ENCODE measurements at regions not wholly inside any gene's neighbourhood (a gene's known extent, or its start where the extent isn't known, plus 50 kb on each side); places are given as distances from the start of the nearest gene placed in this dataset.
"Not testable (repeated sequence)": the region's sequence is repeated elsewhere in the genome, so short reads cannot be mapped to it uniquely, and the experiment has no call there.

DNA sequence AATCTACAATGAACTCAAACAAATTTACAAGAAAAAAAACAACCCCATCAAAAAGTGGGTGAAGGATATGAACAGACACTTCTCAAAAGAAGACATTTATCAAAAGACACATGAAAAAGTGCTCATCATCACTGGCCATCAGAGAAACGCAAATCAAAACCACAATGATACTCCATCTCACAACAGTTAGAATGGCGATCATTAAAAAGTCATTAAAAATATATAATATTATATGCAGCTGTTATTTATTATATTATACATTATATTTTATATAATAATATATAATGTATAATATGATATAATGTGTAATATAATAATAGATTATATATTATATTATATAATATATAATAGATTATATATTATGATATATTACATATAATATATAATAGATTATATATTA, 1194.1 kb upstream of the SLC39A10 start:
- not testable (repeated sequence) for DNase-seq

DNA sequence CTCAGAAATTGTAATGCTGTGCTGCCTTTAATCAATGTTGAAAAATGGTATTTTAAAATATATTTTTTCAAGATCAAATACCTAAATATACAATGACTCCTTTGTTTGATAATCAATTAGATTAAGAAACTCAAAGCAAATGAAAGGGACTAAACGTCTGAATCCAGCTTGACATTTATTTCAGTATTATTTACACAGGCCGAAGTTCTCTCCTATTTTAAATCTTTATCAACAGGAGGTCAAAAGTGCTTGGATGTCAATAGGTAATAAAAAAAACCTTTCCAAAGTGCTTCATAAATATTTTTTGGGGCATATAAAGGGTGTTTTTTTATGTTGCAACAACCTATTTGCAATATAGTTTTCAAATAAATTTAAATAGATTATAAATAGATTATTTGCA, 1201.7 kb upstream of the SLC39A10 start:
- no peak for DNase-seq

DNA sequence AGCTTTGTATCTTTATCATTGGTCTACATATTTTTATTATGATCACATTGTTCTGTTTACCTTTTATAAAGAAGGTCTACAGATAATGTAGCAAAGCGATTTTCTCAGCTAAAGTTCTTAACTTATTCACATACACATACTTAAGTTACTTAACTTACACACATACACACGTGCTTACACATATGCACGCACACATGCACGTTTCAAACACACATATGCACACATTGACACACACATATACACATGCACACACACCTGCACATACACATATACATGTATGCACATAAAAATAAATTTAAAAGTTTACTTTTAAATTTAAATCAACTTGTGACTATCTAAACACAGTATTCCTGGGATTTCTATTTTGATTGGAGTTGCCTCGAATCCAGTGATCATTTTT, 1204.5 kb upstream of the SLC39A10 start:
- DNase-seq = no peak

DNA sequence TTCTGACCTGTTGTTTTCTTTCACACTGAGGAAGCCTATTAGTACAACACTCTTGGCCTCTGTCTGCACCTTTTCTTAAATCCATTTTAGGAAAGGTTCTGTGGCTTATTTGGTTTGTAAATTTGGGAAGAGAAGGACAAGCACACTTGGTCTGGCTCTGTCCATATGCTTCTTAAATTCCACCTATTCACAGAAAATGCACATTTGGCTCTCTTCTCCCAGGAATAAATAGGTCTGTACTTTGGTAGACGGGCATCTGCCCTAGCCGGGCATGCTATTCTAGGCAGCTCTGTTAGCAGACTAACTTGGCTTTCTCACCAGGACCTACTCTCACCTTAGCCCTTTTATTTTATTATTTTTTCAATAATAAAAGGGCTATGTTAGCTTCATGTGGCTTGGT, 1211.8 kb upstream of the SLC39A10 start:
- no peak for DNase-seq

DNA sequence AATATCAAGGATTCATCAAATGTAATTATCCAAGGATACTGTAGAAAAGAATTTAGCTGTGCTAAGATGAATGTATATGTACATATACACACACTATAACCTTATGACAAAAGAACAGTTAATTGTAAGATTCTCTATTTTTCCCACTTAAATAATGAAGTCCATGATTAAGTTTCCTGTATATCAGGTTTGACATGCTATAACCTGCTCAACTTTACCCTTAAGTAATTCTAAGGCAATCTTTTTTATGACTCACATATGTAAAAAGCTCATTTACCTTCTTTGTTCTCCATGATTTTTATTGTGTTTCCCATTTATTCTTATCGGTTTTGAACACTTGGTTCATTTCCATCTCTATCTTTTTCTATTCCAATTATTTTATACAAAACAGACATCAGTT, 1213.1 kb upstream of the SLC39A10 start:
- DNase-seq = no peak

DNA sequence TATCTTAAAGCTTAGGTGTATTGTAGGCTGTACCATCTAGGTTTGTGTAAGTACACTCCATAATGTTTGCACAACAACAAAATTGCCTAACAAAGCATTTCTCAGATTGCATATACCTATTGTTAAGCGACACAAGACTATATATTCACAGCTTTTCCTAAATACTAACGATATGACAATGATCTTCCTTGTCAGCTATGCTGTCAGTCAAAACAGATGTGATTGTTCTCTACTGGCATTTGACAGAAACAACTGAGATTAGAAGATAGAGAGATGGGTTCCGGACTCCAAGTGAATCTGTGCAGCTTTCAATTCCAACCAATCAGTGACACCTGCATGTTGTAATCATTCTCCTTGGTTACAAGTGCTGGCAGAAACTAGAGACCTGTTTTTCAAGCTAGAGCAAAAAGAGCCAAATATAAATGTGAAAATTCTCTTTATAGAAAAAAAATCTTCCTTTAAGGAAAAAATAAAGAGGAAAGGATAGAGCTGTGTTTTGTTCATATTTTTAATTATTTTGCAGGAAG, 1232.3 kb upstream of the SLC39A10 start:
- no peak for DNase-seq

DNA sequence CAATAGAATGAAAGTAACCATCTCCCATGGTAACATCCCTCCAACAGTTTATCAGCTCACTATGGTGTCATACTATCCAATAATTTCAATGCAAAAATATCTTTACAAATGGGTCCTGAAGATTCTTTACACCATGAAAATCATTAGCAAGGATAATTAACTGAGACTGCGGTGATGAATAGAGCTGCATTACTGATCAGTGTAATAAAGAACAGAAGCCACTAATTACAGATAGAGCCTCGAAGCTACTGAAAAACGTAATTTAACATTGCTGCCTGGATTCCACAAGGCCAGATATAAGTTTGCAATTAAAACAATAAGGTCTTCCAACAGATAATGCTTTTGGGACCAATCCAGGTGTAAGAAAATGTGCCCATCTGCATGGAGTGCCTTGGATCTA, 1245.8 kb upstream of the SLC39A10 start:
- no peak for DNase-seq

DNA sequence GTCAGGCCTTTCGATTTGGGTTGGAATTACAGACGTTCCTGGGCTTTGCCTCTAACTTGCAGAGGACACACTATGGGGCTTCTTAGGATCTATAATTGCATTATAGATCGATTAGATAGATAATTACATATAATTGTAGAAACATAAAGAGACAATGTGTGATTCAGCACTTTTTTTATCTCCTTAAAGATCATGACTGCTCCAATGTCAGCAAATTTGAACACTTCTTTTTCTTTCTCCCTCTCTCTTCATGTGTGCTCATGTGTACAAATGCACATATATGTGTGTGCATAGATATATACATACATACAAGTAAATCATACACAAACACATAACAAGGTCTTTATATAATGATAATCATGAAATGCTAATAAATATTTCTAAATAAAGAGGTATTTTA, 1261.2 kb upstream of the SLC39A10 start:
- DNase-seq = no peak

DNA sequence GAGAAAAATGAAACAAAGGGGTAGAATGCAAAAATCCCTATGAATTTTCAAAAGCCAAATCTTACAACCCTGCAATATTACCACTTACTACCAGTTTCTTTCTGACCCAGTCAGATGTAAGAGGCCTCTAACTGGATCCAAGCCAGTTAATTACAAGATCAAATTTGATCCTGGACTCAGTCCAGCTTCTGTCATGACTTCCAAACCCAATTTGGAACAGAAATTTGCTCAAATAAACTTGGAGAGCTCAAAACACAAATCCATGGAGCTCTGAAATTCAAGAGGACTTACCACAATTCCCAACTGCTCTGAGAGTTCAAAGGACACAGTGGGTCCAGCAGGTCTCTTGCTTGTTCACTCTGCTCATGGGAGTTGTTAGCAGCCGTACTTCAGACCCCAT, 1271.7 kb upstream of the SLC39A10 start:
- DNase-seq = no peak

DNA sequence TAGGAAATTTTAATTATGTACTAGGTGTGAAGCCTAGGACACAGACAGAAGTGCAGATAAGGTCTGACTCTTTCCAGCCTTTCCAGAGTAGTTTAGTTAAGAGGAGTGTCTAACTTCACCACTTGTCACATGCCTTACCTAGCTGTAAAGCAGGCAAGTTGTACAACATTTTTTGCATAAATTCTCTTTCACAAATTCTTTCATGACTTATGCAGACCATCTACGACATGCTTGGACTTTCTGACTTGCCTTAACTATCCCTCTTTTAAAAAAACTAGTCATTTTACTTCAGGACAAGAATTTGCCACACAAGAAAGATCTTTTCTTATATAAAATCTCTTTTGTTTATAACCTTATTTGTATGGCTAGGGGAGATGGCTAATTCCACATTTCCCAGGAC, 1273.6 kb upstream of the SLC39A10 start:
- no peak for DNase-seq

DNA sequence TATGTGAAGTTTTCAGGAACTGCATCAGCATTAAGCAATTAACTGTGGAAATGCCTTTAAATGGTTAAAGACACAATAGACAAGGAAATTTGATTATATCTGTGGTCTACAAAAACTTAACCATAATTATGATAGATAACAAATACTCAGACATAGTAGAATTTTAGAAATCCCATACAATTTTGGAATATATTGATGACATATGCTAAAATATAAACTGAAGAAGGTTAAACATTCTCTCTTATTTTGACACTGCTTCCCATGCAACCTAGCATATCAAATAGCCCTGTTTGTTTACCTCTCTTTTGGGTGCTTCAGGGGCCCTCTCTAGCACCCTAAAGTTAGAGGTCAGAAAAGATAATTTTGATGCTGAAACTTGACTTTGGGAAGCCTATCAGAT, 1274.8 kb upstream of the SLC39A10 start:
- no peak for DNase-seq

DNA sequence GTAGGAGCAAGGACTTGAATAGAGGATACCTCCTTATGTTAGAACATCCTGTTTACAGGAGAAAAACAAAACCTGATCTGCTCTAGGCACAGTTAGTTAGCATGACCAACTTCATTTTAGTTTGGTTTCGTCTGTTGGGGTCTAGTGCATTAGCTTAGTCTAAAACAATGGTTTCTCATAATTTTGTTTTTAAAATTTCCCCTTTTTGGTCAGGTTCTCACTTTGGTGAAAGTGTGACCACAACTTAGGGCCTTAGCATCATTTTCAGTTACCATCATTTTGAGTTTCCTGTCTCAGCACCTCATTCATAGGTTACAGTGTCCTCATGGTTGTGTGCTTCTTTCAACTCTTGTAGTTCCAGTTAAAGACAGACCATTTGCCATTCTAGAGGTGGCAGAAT, 1277.0 kb upstream of the SLC39A10 start:
- DNase-seq = no peak

DNA sequence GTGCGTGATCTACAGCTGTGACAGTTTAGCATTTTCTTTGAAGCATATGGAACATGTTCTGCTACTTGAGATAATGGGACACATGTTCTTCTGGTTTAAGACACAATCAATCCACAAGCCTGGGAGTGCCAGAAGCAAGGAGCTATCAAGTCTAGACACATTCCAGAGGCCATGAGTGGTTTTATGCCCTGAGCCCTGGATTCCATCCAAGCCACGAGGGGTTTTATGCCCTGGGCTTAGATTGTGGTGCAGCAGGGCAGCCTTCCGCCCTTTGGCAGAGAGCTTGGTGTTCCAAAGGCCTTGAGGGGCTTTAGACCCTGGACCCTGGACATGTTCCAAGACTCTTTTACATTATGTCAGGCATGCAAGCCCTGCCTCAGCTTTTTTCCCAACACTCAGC, 1289.6 kb upstream of the SLC39A10 start:
- not testable (repeated sequence) for DNase-seq

DNA sequence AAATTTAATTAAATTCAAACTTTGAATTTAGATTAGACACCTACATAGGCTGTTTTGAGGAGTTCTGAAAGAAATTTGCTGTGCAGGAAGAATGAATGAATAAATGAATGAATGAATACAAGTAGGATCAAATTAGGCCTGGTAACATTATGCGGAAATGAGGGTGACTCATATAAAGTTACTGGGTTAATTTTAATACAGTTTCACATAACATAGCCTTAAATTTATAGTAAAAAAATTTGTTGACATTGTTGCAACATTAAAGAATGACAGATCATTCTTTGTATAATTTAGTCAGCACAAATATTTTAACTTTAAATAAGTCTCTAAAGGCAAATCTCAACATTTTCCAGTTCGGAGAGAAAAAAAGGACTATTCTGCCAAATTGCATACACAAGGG, 1293.1 kb upstream of the SLC39A10 start:
- no peak for DNase-seq

DNA sequence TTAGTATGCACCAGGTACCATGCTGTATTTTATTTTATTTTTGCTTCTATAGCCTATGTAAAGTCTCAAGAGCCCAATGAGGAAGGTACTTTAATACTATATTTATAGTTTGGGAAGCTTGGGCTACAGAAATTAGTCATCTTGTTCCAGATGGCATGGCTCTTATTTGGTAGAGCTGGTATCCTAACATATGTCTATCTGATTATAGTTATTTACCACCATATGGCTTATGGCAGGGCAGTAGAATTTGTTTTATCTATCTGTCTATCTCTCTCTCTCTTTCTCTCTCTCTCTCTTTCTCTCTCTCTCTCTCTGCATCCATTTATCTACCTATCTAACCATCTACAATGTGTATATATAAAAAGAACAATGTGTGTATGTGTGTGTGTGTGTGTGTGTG, 1293.7 kb upstream of the SLC39A10 start:
- DNase-seq = no peak

DNA sequence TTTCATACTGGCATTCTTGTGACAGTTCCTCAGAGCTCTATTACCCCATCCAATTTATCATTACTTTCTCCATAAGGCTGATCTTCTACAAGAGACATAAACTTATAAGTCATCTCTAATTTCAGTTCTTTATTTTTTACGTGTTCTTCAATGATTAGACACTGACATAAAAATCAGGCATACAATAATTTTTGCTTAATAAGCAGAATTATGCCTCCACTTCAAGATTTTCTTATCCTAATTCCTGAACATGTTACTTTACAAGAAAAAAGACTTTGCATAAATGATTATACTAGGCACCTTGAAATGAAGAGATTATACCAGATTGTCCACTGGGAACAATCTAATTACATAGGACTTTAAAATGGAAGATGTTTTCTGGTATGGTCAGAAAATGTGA, 1304.5 kb upstream of the SLC39A10 start:
- DNase-seq = no peak

DNA sequence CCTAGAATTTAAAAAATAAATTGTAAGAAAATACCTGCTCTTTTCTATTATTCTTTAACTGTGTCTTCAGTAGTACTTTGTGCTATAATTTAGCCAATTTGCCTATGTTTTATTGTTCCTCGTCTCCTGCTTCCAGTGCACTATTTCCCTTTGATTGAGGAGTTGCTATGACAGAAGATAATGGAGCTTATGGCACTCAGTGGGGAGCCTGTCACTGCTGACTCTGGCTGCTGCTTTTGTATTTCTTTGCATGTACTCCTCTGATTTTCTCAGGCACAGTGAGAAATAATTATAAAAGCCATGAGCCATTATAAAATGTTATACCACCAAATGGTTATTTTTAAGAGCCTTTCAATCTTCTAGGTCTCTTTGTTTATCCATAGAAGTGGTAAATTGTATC, 1310.8 kb upstream of the SLC39A10 start:
- DNase-seq = no peak

DNA sequence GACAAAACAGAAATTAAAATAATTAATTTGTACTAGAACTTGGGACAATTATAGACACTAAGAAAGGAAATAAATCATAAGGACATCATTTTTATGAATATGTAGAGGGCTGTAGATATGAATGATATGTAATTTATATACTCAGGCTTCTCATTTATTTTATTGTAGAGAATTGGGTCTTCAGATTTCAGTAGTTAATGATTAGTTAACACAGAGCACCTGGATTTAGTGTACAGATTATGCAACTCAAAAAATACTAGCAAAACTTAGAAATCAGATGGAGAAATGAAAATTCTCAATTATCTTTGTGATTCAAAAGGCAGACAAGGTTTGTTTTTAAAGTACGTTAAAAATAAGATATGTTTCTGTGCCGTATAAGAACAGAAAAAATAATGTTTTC, 1311.7 kb upstream of the SLC39A10 start:
- no peak for DNase-seq

DNA sequence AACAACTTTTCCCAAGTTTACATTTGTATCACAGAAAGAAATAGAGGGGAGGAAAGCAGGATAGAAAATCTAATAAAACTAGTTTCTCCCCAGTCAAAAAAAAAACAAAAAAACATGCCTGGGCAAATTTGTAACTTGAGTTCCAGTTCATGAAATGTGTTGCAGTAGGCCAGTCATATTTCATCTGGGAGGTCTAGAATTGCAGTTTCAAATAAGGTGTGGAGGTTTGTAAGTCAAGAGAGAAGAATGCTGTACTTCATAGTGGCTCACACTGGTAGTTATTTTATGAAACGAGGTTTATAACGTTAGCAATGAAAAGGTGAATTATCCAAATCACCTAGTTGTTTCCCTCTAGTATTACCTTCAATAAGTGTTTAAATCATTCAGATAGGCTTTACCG, 1313.9 kb upstream of the SLC39A10 start:
- DNase-seq = no peak

DNA sequence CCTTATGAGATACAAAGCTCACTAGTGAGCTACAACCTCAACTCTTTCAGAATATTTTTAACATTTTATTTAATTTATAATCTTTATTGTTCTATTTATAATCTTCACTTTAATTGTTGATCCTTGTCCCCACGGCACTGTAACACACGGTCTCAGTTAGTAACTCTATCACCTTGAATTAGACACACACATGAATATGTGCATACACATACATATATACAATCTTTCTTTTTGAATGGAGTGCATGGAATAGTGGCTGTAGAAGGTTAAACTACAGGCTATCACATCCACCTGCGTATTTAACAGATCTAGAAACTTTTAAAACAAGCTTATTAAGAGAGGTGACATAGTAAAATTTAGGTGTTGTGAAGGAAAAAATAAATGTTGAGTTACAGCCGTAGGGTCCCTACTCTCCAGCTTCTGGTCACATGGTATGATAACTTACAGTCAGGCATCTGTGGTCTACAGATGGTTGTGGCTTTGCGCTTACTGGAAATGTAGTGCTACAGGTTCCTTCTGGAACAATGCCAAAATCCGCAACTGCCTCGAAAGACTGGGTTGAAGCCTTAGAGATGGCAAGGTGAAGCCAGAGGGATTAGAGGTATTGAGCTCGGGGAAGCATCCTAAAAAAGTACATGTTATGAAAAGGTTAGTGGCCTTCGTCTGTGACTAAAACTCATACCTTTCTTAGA, 1324.1 kb upstream of the SLC39A10 start:
- no peak for DNase-seq

DNA sequence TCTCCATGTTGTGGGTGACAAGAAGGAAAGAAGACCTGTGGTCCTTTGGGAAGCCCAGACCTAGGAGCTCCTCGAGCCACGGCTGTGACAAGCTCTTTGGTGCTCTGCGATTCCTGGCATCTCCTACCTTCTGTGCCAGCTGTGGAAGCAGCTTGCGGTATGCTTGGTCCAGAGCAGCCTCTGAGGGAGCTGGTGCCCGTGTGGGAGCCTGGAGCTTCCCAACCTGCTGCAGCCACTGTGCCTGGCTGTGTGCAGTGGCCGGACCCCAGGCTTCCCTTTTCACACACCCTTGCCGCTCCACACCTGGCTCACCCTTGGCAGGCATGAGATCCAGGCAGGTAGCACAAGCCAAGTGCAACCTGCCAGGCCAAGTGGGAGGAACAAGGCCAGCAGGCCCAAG, 1328.6 kb upstream of the SLC39A10 start:
- no peak for DNase-seq

DNA sequence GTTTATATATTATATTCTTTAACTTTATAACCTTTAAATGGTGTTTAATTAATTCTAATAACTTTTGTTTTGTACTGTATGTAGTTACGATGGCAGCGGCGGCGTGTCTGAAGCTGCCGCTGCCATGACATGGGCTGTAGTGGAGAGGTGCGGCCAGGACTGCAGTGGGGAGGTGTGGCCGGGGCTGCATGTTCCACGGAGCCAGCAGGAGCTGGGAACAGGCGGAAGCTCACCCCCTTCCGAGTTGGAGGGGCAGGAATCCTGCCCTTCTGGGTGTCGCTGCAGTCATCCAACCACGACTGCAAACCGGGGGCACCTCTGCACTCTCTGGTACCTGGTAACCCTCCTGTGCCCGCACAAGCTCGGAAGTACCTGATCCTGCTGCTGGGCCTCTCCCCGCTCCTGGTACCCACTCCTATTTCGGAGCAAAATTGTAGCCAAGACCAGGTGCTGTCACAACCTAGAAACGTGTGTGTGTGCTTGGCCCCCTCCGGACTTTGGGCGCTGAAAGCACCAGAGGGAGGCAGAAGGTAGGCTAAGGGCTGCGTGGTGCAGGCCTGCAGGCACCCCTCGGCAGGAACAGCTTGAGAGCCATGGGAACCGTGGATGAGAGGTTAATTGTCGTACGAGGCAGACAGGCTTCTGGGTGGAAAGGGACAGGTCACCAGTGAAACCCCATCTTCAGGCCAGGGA, 1329.7 kb upstream of the SLC39A10 start:
- no peak for DNase-seq

DNA sequence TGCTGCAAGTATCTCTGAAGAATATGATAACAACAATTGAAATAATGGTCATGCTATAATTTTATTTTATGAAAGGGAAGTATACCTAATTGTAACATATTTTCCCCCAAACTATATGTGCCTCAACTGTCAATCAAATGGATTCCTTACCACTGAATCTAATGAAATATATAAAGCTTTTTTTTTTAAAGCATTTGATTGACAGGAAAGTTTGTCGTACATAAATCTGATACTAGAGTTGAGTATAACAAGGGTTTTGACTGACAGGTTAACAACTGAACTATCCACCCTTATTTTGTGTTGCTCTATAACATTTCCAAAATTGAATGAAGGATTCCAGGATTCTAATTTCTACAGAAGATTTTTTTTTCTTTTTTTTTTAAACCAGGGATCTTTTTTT, 1333.3 kb upstream of the SLC39A10 start:
- DNase-seq = no peak

DNA sequence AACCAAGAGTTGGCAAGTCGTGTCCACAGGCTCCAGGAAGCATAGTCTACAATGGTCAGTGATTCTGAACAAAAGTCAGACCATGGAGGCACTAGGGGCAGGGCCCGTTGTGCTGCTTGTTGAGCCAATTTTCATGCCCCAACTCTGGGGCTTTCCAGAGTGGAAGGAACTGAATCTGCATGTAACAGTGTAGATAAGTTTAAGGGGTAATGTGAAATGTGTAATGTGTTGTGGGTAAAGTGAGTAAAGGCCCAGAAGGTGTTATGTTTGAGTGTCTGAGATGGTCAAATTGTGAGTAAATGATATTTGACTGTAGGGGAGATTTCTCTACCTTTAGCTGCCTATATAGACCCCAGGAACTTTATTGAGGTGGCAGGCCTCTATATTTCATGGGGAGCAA, 1336.5 kb upstream of the SLC39A10 start:
- DNase-seq = no peak

Data from stimulated activated CD4-positive, alpha-beta T cell treated with anti-CD3 and anti-CD28 coated beads, Interleukin-4, amount 100 ng/mL, for 1 hour (primary cell).